Neural cell (in vitro differentiated cells): ENCODE measurements at regions not wholly inside any gene's neighbourhood (a gene's known extent, or its start where the extent isn't known, plus 50 kb on each side); places are given as distances from the start of the nearest gene placed in this dataset.

Experiments
- H2AFZ ChIP-seq: fragments of 200-600, 300-800 bp; sonication (generic), shearing (Covaris generic); 2 replicates; pipeline ENCODE4 v1.6.0; 2014; ENCODE audit warnings: low read depth, mild to moderate bottlenecking, antibody characterized with exemption, low read length, moderate library complexity
- H3F3A ChIP-seq: fragments of 200-600 bp; shearing (Covaris generic); 2 replicates; pipeline ENCODE4 v1.6.1; 2016; ENCODE audit warnings: mild to moderate bottlenecking, moderate library complexity, mixed read lengths, antibody characterized with exemption, low read length; ENCODE audit not compliant: insufficient read depth, poor library complexity, severe bottlenecking
- H3K27ac ChIP-seq: fragments of 200-600, 300-800 bp; sonication (generic), shearing (Covaris generic); 2 replicates; pipeline ENCODE4 v1.5.1; 2014; ENCODE audit warnings: mild to moderate bottlenecking, low read length, moderate library complexity
- H3K27me3 ChIP-seq: fragments of 300-800, 200-600 bp; sonication (generic), shearing (Covaris generic); 2 replicates; pipeline ENCODE4 v1.6.0; 2014; ENCODE audit warnings: mild to moderate bottlenecking, low read depth, low read length, moderate library complexity; ENCODE audit not compliant: insufficient read depth
- H3K36me3 ChIP-seq: fragments of 300-800, 200-600 bp; sonication (generic), shearing (Covaris generic); 2 replicates; pipeline ENCODE4 v1.5.1; 2014; ENCODE audit warnings: mild to moderate bottlenecking, antibody characterized with exemption, low read length, moderate library complexity; ENCODE audit not compliant: insufficient read depth
- H3K4me2 ChIP-seq: fragments of 300-800, 200-600 bp; sonication (generic), shearing (Covaris generic); 2 replicates; pipeline ENCODE4 v1.6.0; 2014; ENCODE audit warnings: mild to moderate bottlenecking, low read length
- H3K4me3 ChIP-seq: fragments of 300-800, 200-600 bp; sonication (generic), shearing (Covaris generic); 2 replicates; pipeline ENCODE4 v1.5.1; 2014; ENCODE audit warnings: mild to moderate bottlenecking, low read length, moderate library complexity
- H3K79me2 ChIP-seq: fragments of 200-600 bp; shearing (Covaris generic); replicated peaks from 2 replicates; pipeline ENCODE4 v1.6.0; 2014; ENCODE audit warnings: mild to moderate bottlenecking, low read length, moderate library complexity; ENCODE audit not compliant: insufficient read depth
- H3K9ac ChIP-seq: fragments of 300-800, 200-600 bp; sonication (generic), shearing (Covaris generic); 2 replicates; pipeline ENCODE4 v1.6.1; 2016; ENCODE audit warnings: mild to moderate bottlenecking, low read length, mixed read lengths
- H3K9me2 ChIP-seq: fragments of 200-600 bp; shearing (Covaris generic); 2 replicates; pipeline ENCODE4 v1.6.1; 2016; ENCODE audit warnings: mild to moderate bottlenecking, low read length, mixed read lengths; ENCODE audit not compliant: insufficient read depth
- H3K9me3 ChIP-seq: fragments of 200-600, 300-800 bp; sonication (generic), shearing (Covaris generic); 2 replicates; pipeline ENCODE4 v1.6.1; 2016; ENCODE audit warnings: mild to moderate bottlenecking, mixed run types, low read length, moderate library complexity, mixed read lengths
- H4K20me1 ChIP-seq: fragments of 200-600 bp; shearing (Covaris generic); 2 replicates; pipeline ENCODE4 v1.6.1; 2016; ENCODE audit warnings: mild to moderate bottlenecking, mixed run types; ENCODE audit not compliant: insufficient read depth
- CTCF ChIP-seq: fragments of 450-650 bp; IDR thresholded peaks from 2 replicates; pipeline ENCODE4 v1.5.1; 2014; ENCODE audit warnings: antibody characterized with exemption, mild to moderate bottlenecking, moderate library complexity; ENCODE audit not compliant: poor library complexity, severe bottlenecking
- EP300 ChIP-seq: fragments of 450-650 bp; conservative IDR thresholded peaks from 2 replicates; pipeline ENCODE4 v1.6.1; 2014; ENCODE audit warnings: antibody characterized with exemption, mild to moderate bottlenecking, moderate library complexity; ENCODE audit not compliant: poor library complexity, severe bottlenecking
- EZH2 ChIP-seq: fragments of 200-600, 300-800 bp; shearing (Covaris generic), sonication (generic); IDR thresholded peaks from 2 replicates; pipeline ENCODE4 v1.6.1; 2014; ENCODE audit warnings: antibody characterized with exemption, low read length, borderline replicate concordance, mild to moderate bottlenecking; ENCODE audit not compliant: insufficient read depth, poor library complexity, severe bottlenecking
- MXI1 ChIP-seq: fragments of 450-650 bp; conservative IDR thresholded peaks from 2 replicates; pipeline ENCODE4 v1.6.1; 2014; ENCODE audit warnings: antibody characterized with exemption, mild to moderate bottlenecking; ENCODE audit not compliant: poor library complexity, severe bottlenecking
- POLR2AphosphoS5 ChIP-seq: IDR thresholded peaks from 2 replicates; pipeline ENCODE4 v1.6.1; 2012
- RAD21 ChIP-seq: fragments of 450-650 bp; conservative IDR thresholded peaks from 2 replicates; pipeline ENCODE4 v1.6.1; 2014; ENCODE audit warnings: antibody characterized with exemption, mild to moderate bottlenecking, moderate library complexity
- REST ChIP-seq: IDR thresholded peaks from 2 replicates; pipeline ENCODE4 v1.6.1; 2012; ENCODE audit warnings: borderline replicate concordance
- SMC3 ChIP-seq: fragments of 450-650 bp; conservative IDR thresholded peaks from 2 replicates; pipeline ENCODE4 v1.6.1; 2014; ENCODE audit warnings: antibody characterized with exemption, mild to moderate bottlenecking, moderate library complexity; ENCODE audit not compliant: poor library complexity
- TAF1 ChIP-seq: IDR thresholded peaks from 2 replicates; pipeline ENCODE4 v1.6.1; 2012; ENCODE audit warnings: low read depth

GRCh38 chr13:22629374-22629773 is 551.4 kb upstream of the SGCG start:
- Histone ChIP-seq H3F3A (no peaks in the 10 kb centered on the region), H3K27ac (no peak overlapping the region), H3K9me2 (no peaks in the 10 kb centered on the region), H4K20me1 (no peaks in the 10 kb centered on the region), H3K9me3 (no peaks in the 10 kb centered on the region), H3K9ac (no peak overlapping the region), H3K27me3 (no peaks in the 10 kb centered on the region), H3K4me3 (no peak overlapping the region), H3K4me2 (no peak overlapping the region), H2AFZ (no peak overlapping the region), H3K79me2 (no peaks in the 10 kb centered on the region), H3K36me3 (no peaks in the 10 kb centered on the region)
- TF ChIP-seq EZH2 (no peak), MXI1 (no peak), POLR2AphosphoS5 (no peak), TAF1 (no peak), RAD21 (no peak), REST (no peak), EP300 (no peak), CTCF (no peak), SMC3 (no peak)

GRCh38 chr13:22642088-22642487 is 538.7 kb upstream of the SGCG start:
- H3K4me2 ChIP-seq = no peak overlapping the region
- no peaks in the 10 kb centered on the region for H3F3A ChIP-seq
- no peak overlapping the region for H3K27ac ChIP-seq
- no peaks in the 10 kb centered on the region for H3K79me2 ChIP-seq
- no peak overlapping the region for H3K9ac ChIP-seq
- TF ChIP-seq POLR2AphosphoS5 (no peak), EZH2 (no peak), CTCF (no peak), RAD21 (no peak), SMC3 (no peak)
- H3K4me3 ChIP-seq = no peak overlapping the region
- H3K9me3 ChIP-seq = no peaks in the 10 kb centered on the region
- H2AFZ ChIP-seq = no peak overlapping the region
- H3K9me2 ChIP-seq = no peaks in the 10 kb centered on the region
- H4K20me1 ChIP-seq = no peaks in the 10 kb centered on the region
- no peaks in the 10 kb centered on the region for H3K36me3 ChIP-seq
- no peaks in the 10 kb centered on the region for H3K27me3 ChIP-seq
